HG03095 (cell line): ENCODE measurements at regions not wholly inside any gene's neighbourhood (a gene's known extent, or its start where the extent isn't known, plus 50 kb on each side); places are given as distances from the start of the nearest gene placed in this dataset.

Experiments used
- ATAC-seq: cut with Tn5 transposase; IDR thresholded peaks from one replicate; pipeline ENCODE4 v1.9.1; 2021; ENCODE audit warnings: moderate library complexity; ENCODE audit not compliant: unreplicated experiment

- no peak for ATAC-seq
Observed at GRCh38 chr6:91864911-91865310, 1278.0 kb upstream of the MAP3K7 start.

- no peak for ATAC-seq
Observed at GRCh38 chr6:91860541-91861335, 1273.9 kb upstream of the MAP3K7 start.

GRCh38 chr6:91852252-91852651, 1265.4 kb upstream of the MAP3K7 start:
- no peak for ATAC-seq

GRCh38 chr6:91834813-91835212, 1247.9 kb upstream of the MAP3K7 start:
- no peak for ATAC-seq

GRCh38 chr6:91827151-91827550, 1240.3 kb upstream of the MAP3K7 start:
- no peak for ATAC-seq

GRCh38 chr6:91826128-91826527, 1239.3 kb upstream of the MAP3K7 start:
- no peak for ATAC-seq

- ATAC-seq = no peak
Observed at GRCh38 chr6:91824331-91824730, 1237.5 kb upstream of the MAP3K7 start.

GRCh38 chr6:91822581-91822980, 1235.7 kb upstream of the MAP3K7 start:
- ATAC-seq = no peak

GRCh38 chr6:91816335-91816734, 1229.5 kb upstream of the MAP3K7 start:
- no peak for ATAC-seq

- ATAC-seq = no peak
Observed at GRCh38 chr6:91813641-91814040, 1226.8 kb upstream of the MAP3K7 start.

GRCh38 chr6:91812596-91813274, 1225.9 kb upstream of the MAP3K7 start:
- no peak for ATAC-seq

GRCh38 chr6:91804981-91805380, 1218.1 kb upstream of the MAP3K7 start:
- no peak for ATAC-seq

- no peak for ATAC-seq
Observed at GRCh38 chr6:91802431-91802830, 1215.6 kb upstream of the MAP3K7 start.

- ATAC-seq = no peak
Observed at GRCh38 chr6:91796603-91797002, 1209.7 kb upstream of the MAP3K7 start.

GRCh38 chr6:91788501-91788900, 1201.6 kb upstream of the MAP3K7 start:
- no peak for ATAC-seq

GRCh38 chr6:91786474-91787184, 1199.8 kb upstream of the MAP3K7 start:
- no peak for ATAC-seq

GRCh38 chr6:91782802-91783201, 1195.9 kb upstream of the MAP3K7 start:
- no peak for ATAC-seq

- ATAC-seq = no peak
Observed at GRCh38 chr6:91781946-91782345, 1195.1 kb upstream of the MAP3K7 start.

GRCh38 chr6:91780270-91780669, 1193.4 kb upstream of the MAP3K7 start:
- no peak for ATAC-seq

- ATAC-seq = no peak
Observed at GRCh38 chr6:91761621-91762020, 1174.7 kb upstream of the MAP3K7 start.

GRCh38 chr6:91754691-91755090, 1167.8 kb upstream of the MAP3K7 start:
- no peak for ATAC-seq

- no peak for ATAC-seq
Observed at GRCh38 chr6:91751526-91751925, 1164.7 kb upstream of the MAP3K7 start.
